ENCODE measurements at regions not wholly inside any gene's neighbourhood (a gene's known extent, or its start where the extent isn't known, plus 50 kb on each side); places are given as distances from the start of the nearest gene placed in this dataset.

- no peak for TF ChIP-seq CTCF (IDR thresholded peaks at IDR 0.05; ENCODE audit: low read depth, low read length, missing control alignments)
- DNase-seq (ENCODE audit: extremely low read depth, low read depth): no peak
- no peak overlapping the region for H3K4me3 ChIP-seq (replicated peaks; ENCODE audit: low read depth, low read length)
These were observed 60.6 kb upstream of the GAP43 start for GRCh38 chr3:115562636-115563267.

- no peak for DNase-seq (ENCODE audit: extremely low read depth, low read depth)
- no peak for TF ChIP-seq CTCF (IDR thresholded peaks at IDR 0.05; ENCODE audit: low read depth, low read length, missing control alignments)
These were observed 59.3 kb upstream of the GAP43 start for GRCh38 chr3:115563984-115564383.

GRCh38 chr3:115571413-115571812 is 51.9 kb upstream of the GAP43 start:
- no peak overlapping the region for H3K4me3 ChIP-seq (replicated peaks; ENCODE audit: low read depth, low read length)
- no peak for TF ChIP-seq CTCF (IDR thresholded peaks at IDR 0.05; ENCODE audit: low read depth, low read length, missing control alignments)
- no peak for DNase-seq (ENCODE audit: extremely low read depth, low read depth)

More at GRCh38 chr3:115563984-115564383, 59.3 kb upstream of the GAP43 start:
- no peak overlapping the region for H3K4me3 ChIP-seq (replicated peaks; ENCODE audit: low read depth, low read length)
